ENCODE measurements at regions not wholly inside any gene's neighbourhood (a gene's known extent, or its start where the extent isn't known, plus 50 kb on each side); places are given as distances from the start of the nearest gene placed in this dataset.

DNA sequence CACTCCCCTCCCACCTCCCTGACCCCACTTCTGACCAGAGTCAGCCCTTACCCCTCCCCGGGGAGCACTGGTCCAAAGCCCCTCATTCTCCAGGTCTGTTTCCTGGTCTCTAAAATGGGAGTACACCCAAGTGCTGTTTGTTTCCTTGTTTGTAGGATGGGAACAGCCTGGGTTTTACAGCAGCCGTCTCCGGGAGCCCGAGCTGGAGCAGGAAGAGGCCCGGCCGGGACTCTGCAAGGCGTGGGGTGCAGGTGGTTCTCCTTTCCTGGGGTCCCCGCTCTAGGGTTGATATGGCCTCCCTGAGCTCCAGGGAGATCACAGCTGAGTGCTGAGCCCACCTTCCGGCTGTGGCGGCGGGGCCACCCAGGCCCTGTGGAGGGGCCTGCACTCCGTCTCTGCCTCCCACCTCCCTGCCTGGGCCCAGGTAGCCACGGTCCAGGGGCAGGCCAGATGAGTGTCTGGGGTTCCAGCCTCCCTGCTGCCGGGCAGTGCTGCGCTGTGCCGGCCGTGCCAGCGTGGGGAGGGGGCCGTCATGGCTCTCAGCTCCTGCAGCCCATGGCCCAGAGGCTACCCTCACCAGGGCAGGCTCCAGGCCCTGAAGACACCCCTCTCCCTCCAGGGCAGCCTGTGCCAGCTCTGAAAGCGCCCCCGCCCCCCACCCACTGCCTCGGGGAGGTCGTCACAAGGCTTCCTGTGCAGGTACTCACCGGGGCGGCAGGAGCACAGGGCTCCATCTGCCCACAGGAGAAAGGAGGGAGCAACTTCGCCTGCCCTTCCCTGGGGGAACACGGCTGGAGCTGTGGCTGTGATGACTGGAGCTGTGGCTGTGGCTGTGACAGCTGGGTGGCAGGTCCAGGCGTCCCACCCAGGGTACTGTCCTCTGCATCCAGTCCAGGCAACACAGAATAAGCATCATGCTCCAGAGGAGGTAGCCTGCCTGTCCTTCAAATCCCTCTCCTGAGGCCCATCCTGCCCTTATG lies 98.8 kb downstream of the ADRA2C start:
- DNase-seq (ENCODE audit: low read depth): no peak
- no peak for TF ChIP-seq CTCF (IDR thresholded peaks at IDR 0.05; ENCODE audit: low read depth, low read length)
- TF ChIP-seq POLR2A (IDR thresholded peaks at IDR 0.05; ENCODE audit: extremely low read depth, insufficient read length): no peak
- no peak for TF ChIP-seq MYC (IDR thresholded peaks at IDR 0.05; ENCODE audit: low read depth, low read length)
- TF ChIP-seq, protein P1, sequence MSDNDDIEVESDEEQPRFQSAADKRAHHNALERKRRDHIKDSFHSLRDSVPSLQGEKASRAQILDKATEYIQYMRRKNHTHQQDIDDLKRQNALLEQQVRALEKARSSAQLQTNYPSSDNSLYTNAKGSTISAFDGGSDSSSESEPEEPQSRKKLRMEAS (IDR thresholded peaks at IDR 0.05; ENCODE audit: low read depth, low read length): no peak
- H3K4me3 ChIP-seq (ENCODE audit: low read depth, low read length): no peak overlapping the region

GRCh38 chr4:3865986-3866812 lies 100.0 kb downstream of the ADRA2C start:
- no peak for DNase-seq (ENCODE audit: low read depth)
- TF ChIP-seq CTCF (IDR thresholded peaks at IDR 0.05; ENCODE audit: low read depth, low read length) (no peak), POLR2A (IDR thresholded peaks at IDR 0.05; ENCODE audit: extremely low read depth, insufficient read length) (no peak), MYC (IDR thresholded peaks at IDR 0.05; ENCODE audit: low read depth, low read length) (no peak)
- TF ChIP-seq, protein P1 (IDR thresholded peaks at IDR 0.05; ENCODE audit: low read depth, low read length): no peak
- no peak overlapping the region for H3K4me3 ChIP-seq (ENCODE audit: low read depth, low read length)

DNA sequence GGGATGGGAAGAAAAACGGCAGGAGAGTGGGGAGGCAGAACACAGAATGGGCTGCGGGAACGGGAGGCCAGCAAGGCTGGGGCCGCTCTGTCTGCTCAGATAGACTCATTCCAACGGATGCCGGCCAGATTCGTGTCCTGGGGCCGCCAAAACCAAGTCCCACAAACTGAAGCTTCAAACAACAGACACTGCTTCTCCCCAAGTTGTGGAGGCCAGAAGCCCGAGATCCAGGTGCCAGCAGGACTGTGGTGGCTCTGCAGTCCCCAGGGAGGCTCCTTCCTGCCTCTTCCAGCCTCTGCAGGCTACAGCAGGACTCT lies 100.6 kb downstream of the ADRA2C start:
- no peak for TF ChIP-seq POLR2A (IDR thresholded peaks at IDR 0.05; ENCODE audit: extremely low read depth, insufficient read length)
- TF ChIP-seq, protein P1 (IDR thresholded peaks at IDR 0.05; ENCODE audit: low read depth, low read length): no peak
- TF ChIP-seq MYC (IDR thresholded peaks at IDR 0.05; ENCODE audit: low read depth, low read length): no peak
- TF ChIP-seq CTCF (IDR thresholded peaks at IDR 0.05; ENCODE audit: low read depth, low read length): no peak
- DNase-seq (ENCODE audit: low read depth): no peak
- no peak overlapping the region for H3K4me3 ChIP-seq (ENCODE audit: low read depth, low read length)

DNA sequence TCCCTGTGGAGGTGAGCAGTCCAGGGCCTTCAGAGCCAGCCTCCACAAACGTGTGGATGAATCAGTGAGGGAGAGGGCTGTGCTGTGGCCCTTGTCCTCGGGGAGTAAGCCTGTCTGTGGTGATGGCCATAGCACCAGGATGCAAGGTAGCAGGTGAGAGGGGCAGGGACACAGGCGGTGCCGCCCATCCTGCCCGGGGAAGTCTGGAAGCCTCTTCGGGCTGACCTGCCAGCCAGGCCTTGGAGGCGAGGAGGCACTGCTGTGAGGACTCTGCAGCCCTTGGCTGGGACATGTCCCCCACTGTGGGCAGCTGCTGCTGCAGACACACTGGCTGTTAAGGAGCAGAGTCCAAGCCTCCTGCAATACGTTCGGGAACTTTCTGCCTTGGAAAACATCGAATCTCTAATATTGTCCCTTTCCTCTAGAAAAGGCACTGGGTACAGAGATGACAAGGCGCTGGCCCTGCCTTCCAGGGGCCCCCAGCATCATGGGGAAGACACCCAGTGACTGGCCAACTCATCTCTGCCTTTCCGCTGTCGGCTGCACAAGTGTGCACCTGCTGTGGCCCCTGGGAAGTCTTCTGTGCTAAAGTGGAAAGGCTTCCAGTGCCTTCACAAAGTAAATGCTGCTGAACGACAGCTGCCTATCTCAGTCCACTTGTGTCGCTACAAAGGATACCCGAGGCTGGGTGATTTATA lies 101.4 kb downstream of the ADRA2C start:
- no peak for DNase-seq (ENCODE audit: low read depth)
- TF ChIP-seq CTCF (IDR thresholded peaks at IDR 0.05; ENCODE audit: low read depth, low read length) (no peak), MYC (IDR thresholded peaks at IDR 0.05; ENCODE audit: low read depth, low read length) (no peak), POLR2A (IDR thresholded peaks at IDR 0.05; ENCODE audit: extremely low read depth, insufficient read length) (no peak)
- TF ChIP-seq, protein P1 (IDR thresholded peaks at IDR 0.05; ENCODE audit: low read depth, low read length): no peak
- no peak overlapping the region for H3K4me3 ChIP-seq (ENCODE audit: low read depth, low read length)

Data from NB4 (cell line).